HEK293T (cell line): ENCODE measurements at regions not wholly inside any gene's neighbourhood (a gene's known extent, or its start where the extent isn't known, plus 50 kb on each side); places are given as distances from the start of the nearest gene placed in this dataset.

Experiments
- ARNT ChIP-seq: fragments of 450-650 bp; IDR thresholded peaks from 2 replicates; pipeline ENCODE4 v1.6.1; 2017; ENCODE audit warnings: mild to moderate bottlenecking
- BHLHE40 ChIP-seq: fragments of 450-650 bp; IDR thresholded peaks from 2 replicates; pipeline ENCODE4 v1.6.1; 2016; ENCODE audit warnings: mild to moderate bottlenecking, moderate library complexity, borderline replicate concordance
- FOXK2 ChIP-seq: fragments of 450-650 bp; IDR thresholded peaks from 2 replicates; pipeline ENCODE4 v1.6.1; 2016; ENCODE audit warnings: mild to moderate bottlenecking
- HDGF ChIP-seq: fragments of 450-650 bp; IDR thresholded peaks from 2 replicates; pipeline ENCODE4 v1.6.1; 2017; ENCODE audit warnings: antibody characterized with exemption, borderline replicate concordance
- L3MBTL2 ChIP-seq: fragments of 450-650 bp; conservative IDR thresholded peaks from 2 replicates; pipeline ENCODE4 v1.6.1; 2016; ENCODE audit warnings: mild to moderate bottlenecking
- NFRKB ChIP-seq: fragments of 450-650 bp; IDR thresholded peaks from 2 replicates; pipeline ENCODE4 v1.6.1; 2016; ENCODE audit warnings: mild to moderate bottlenecking, moderate library complexity
- PKNOX1 ChIP-seq: fragments of 450-650 bp; IDR thresholded peaks from 2 replicates; pipeline ENCODE4 v1.6.1; 2016
- SP1 ChIP-seq: fragments of 450-650 bp; IDR thresholded peaks from 2 replicates; pipeline ENCODE4 v1.6.1; 2017

GRCh38 chr13:111470933-111471332 lies 150.5 kb downstream of the TEX29 start:
- TF ChIP-seq BHLHE40 (no peak), NFRKB (no peak), SP1 (no peak), HDGF (no peak), ARNT (no peak), PKNOX1 (no peak), FOXK2 (no peak), L3MBTL2 (no peak)
